ENCODE measurements at regions not wholly inside any gene's neighbourhood (a gene's known extent, or its start where the extent isn't known, plus 50 kb on each side); places are given as distances from the start of the nearest gene placed in this dataset.

DNA sequence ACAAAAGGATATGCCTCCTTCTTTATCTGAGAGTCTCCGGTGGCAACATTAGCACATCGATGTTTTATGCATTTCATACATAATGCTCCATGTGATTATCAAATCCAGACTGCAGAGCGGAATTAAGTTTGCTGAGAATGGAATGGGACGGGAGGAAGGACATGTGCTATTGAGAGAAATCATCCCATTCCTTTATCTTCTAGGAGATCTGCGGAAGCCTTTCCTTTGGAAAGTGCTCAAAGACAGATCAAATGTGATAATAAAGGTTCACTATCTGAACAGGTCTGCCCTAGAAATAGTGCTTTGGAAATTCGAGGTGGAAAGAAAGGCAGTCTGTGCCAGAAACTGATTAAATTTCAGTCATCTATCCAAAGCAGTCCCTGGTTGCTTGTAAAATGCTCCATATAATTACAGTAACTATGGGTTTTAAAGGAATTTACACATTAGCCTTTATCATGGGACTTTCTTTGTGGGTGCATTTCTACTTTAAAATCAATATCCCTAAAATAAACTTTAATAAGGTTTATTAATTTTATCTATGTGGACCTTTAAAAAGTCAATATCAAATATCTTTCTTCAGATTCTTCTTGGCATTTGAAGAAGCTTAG, 473.5 kb upstream of the ADGRL2 start:
- TF ChIP-seq POLR2A (IDR thresholded peaks at IDR 0.05) (no peak), POLR2AphosphoS5 (IDR thresholded peaks at IDR 0.05) (no peak)
- TF ChIP-seq, protein P1, sequence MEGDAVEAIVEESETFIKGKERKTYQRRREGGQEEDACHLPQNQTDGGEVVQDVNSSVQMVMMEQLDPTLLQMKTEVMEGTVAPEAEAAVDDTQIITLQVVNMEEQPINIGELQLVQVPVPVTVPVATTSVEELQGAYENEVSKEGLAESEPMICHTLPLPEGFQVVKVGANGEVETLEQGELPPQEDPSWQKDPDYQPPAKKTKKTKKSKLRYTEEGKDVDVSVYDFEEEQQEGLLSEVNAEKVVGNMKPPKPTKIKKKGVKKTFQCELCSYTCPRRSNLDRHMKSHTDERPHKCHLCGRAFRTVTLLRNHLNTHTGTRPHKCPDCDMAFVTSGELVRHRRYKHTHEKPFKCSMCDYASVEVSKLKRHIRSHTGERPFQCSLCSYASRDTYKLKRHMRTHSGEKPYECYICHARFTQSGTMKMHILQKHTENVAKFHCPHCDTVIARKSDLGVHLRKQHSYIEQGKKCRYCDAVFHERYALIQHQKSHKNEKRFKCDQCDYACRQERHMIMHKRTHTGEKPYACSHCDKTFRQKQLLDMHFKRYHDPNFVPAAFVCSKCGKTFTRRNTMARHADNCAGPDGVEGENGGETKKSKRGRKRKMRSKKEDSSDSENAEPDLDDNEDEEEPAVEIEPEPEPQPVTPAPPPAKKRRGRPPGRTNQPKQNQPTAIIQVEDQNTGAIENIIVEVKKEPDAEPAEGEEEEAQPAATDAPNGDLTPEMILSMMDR (IDR thresholded peaks at IDR 0.05): no peak

All from prostate gland (tissue), 2 donors.